GM04503 (cell line): ENCODE measurements at regions not wholly inside any gene's neighbourhood (a gene's known extent, or its start where the extent isn't known, plus 50 kb on each side); places are given as distances from the start of the nearest gene placed in this dataset.

Source experiments
- DNase-seq: peaks from one replicate; pipeline ENCODE4 v3.0.0-alpha.2; 2012; ENCODE audit warnings: low read depth

- no peak for DNase-seq
Observed at GRCh38 chr22:22418957-22419356, 89.6 kb downstream of the ZNF280B start.

GRCh38 chr22:22420580-22420979 lies 88.0 kb downstream of the ZNF280B start:
- no peak for DNase-seq

- DNase-seq, result no peak
Observed at GRCh38 chr22:22421392-22421791, 87.2 kb downstream of the ZNF280B start.

- DNase-seq, result no peak
Observed at GRCh38 chr22:22422629-22423112, 85.9 kb downstream of the ZNF280B start.

- no peak for DNase-seq
Observed at GRCh38 chr22:22423681-22424080, 84.9 kb downstream of the ZNF280B start.

- DNase-seq, result no peak
Observed at GRCh38 chr22:22424210-22424800, 84.2 kb downstream of the ZNF280B start.

- no peak for DNase-seq
Observed at GRCh38 chr22:22424956-22425355, 83.6 kb downstream of the ZNF280B start.

GRCh38 chr22:22425356-22425755 lies 83.2 kb downstream of the ZNF280B start:
- DNase-seq, result no peak

- DNase-seq, result no peak
Observed at GRCh38 chr22:22425783-22426624, 82.5 kb downstream of the ZNF280B start.

- DNase-seq, result no peak
Observed at GRCh38 chr22:22427542-22428065, 80.9 kb downstream of the ZNF280B start.

- no peak for DNase-seq
Observed at GRCh38 chr22:22428222-22429098, 80.1 kb downstream of the ZNF280B start.

- no peak for DNase-seq
Observed at GRCh38 chr22:22429369-22430108, 79.0 kb downstream of the ZNF280B start.

- DNase-seq, result no peak
Observed at GRCh38 chr22:22430111-22430820, 78.3 kb downstream of the ZNF280B start.

- DNase-seq, result no peak
Observed at GRCh38 chr22:22431271-22432220, 77.0 kb downstream of the ZNF280B start.

GRCh38 chr22:22432479-22432878 lies 76.1 kb downstream of the ZNF280B start:
- no peak for DNase-seq

GRCh38 chr22:22432937-22433336 lies 75.6 kb downstream of the ZNF280B start:
- DNase-seq, result no peak

- DNase-seq, result no peak
Observed at GRCh38 chr22:22433770-22434169, 74.8 kb downstream of the ZNF280B start.
